ENCODE measurements at regions not wholly inside any gene's neighbourhood (a gene's known extent, or its start where the extent isn't known, plus 50 kb on each side); places are given as distances from the start of the nearest gene placed in this dataset.

DNA sequence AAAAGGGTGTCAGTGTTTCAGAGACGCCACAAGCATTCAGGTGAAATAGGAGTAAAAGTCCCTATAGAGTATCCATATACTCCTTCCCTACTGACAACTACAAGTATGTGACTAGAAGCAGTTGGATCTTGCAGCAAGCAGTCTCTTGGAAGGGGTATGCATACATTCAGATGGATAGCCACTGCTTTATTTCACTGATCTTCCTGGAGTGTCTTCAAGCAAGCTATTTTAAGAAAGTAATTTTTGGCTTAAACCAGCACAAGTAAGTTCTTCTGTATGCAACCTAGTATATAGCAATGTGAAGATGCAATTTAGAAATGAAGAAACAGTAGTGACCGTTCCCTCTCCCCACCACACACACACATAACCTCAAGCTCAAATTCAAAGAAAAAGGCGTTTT is 446.8 kb upstream of the CDH18 start:
- 69% methylated on average over 2 of the region's 3 CpGs for WGBS (ENCODE audit: insufficient coverage)
- Mint-ChIP-seq H3K4me1 (no peaks in the 10 kb centered on the region), H3K9me3 (peaks cover 2 to 14% of the 10 kb centered on the region in 2 donors), H3K36me3 (no peaks in the 10 kb centered on the region), H3K4me3 (no peak overlapping the region), H3K27ac (no peak overlapping the region), H3K27me3 (ENCODE audit: low read depth in 2 of 2) (no peaks in the 10 kb centered on the region)
- no peak overlapping the region for H3K4me3 ChIP-seq (ENCODE audit: low read length)
- no peaks in the 10 kb centered on the region for H3K27me3 ChIP-seq (ENCODE audit: control insufficient read depth, insufficient read depth, low read length)
- H3K4me1 ChIP-seq (ENCODE audit: control insufficient read depth, insufficient read depth, low read length), result no peaks in the 10 kb centered on the region
- no peak for TF ChIP-seq CTCF (IDR thresholded peaks at IDR 0.05)
- no peak overlapping the region for H3K27ac ChIP-seq (ENCODE audit: low read length)
- no peak for DNase-seq
- H3K36me3 ChIP-seq (ENCODE audit: control insufficient read depth, insufficient read depth, low read length), result no peaks in the 10 kb centered on the region
- no peak for ATAC-seq
- intact Hi-C loops (cut with micrococcal nuclease), result no loop called here
- no peaks in the 10 kb centered on the region for H3K9me3 ChIP-seq (ENCODE audit: control insufficient read depth, insufficient read depth, low read length)

- no peaks in the 10 kb centered on the region for H3K27me3 ChIP-seq (ENCODE audit: control insufficient read depth, insufficient read depth, low read length)
These were observed 433.1 kb upstream of the CDH18 start for GRCh38 chr5:20420991-20421595.

More at GRCh38 chr5:20420991-20421595, 433.1 kb upstream of the CDH18 start:
- Mint-ChIP-seq H3K27ac (no peak overlapping the region), H3K4me1 (no peaks in the 10 kb centered on the region), H3K4me3 (no peak overlapping the region), H3K36me3 (peaks cover 9% of the 10 kb centered on the region), H3K27me3 (ENCODE audit: low read depth in 2 of 2) (no peaks in the 10 kb centered on the region), H3K9me3 (peaks cover 4 to 14% of the 10 kb centered on the region in 2 donors)
- H3K4me3 ChIP-seq (ENCODE audit: low read length), result no peak overlapping the region
- WGBS (ENCODE audit: insufficient coverage), result 88% methylated on average over 3 of the region's 4 CpGs
- DNase-seq (no peak), ATAC-seq (no peak)
- no peaks in the 10 kb centered on the region for H3K4me1 ChIP-seq (ENCODE audit: control insufficient read depth, insufficient read depth, low read length)
- H3K9me3 ChIP-seq (ENCODE audit: control insufficient read depth, insufficient read depth, low read length), result peaks cover 6% of the 10 kb centered on the region
- TF ChIP-seq CTCF (IDR thresholded peaks at IDR 0.05), result no peak
- intact Hi-C loops (cut with micrococcal nuclease), result no loop called here
- no peak overlapping the region for H3K27ac ChIP-seq (ENCODE audit: low read length)
- H3K36me3 ChIP-seq (ENCODE audit: control insufficient read depth, insufficient read depth, low read length), result no peaks in the 10 kb centered on the region

Data from natural killer cell (primary cell).